Neural crest cell (in vitro differentiated cells): ENCODE measurements at regions not wholly inside any gene's neighbourhood (a gene's known extent, or its start where the extent isn't known, plus 50 kb on each side); places are given as distances from the start of the nearest gene placed in this dataset.
A peak's percentile ranks its signal among the peaks of the same experiment; 100 is the strongest.

Source experiments
- DNase-seq: peaks from one replicate; pipeline ENCODE4 v3.0.0; 2021; ENCODE audit warnings: low read depth, mixed read lengths, low spot score
- H3K27ac Mint-ChIP-seq: one replicate; pipeline ENCODE4 v1.8.0; 2021; ENCODE audit warnings: mild to moderate bottlenecking, mixed read lengths; ENCODE audit not compliant: unreplicated experiment
- H3K27me3 Mint-ChIP-seq: 2 replicates; pipeline ENCODE4 v1.8.0; 2021; ENCODE audit warnings: low read depth, mild to moderate bottlenecking, mixed read lengths
- H3K36me3 Mint-ChIP-seq: 2 replicates; pipeline ENCODE4 v1.8.0; 2021; ENCODE audit warnings: low read depth, mild to moderate bottlenecking, mixed read lengths
- H3K4me1 Mint-ChIP-seq: 2 replicates; pipeline ENCODE4 v1.8.0; 2021; ENCODE audit warnings: mixed read lengths
- H3K4me3 Mint-ChIP-seq: one replicate; pipeline ENCODE4 v1.8.0; 2021; ENCODE audit warnings: mild to moderate bottlenecking, mixed read lengths
- H3K9me3 Mint-ChIP-seq: 2 replicates; pipeline ENCODE4 v1.8.0; 2021; ENCODE audit warnings: mixed read lengths
- TF ChIP-seq, protein P1 (sequence below): fragments of 200-600 bp; sonication (generic); conservative IDR thresholded peaks from 2 replicates; pipeline ENCODE4 v1.5.0; 2021; ENCODE audit warnings: antibody characterized with exemption, mild to moderate bottlenecking

DNA sequence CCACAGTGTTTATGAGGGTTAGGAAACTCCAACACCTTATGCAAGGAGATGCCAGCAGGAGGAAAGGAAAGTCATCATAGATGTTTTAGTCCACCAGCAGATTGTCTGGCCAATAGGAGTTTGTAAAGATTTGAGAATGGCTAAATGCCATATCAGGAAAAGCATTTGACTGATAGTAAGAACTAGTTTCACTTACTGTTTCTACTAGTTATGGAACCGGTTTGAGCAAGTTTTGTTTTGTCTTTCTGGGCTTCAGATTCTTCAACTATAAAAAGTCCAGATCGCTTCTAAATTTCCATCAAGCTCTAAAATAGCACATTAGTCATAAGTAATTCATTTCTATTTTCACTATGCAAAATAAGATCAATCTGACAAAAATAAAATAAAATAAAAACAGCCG is 254.8 kb upstream of the TMCO5A start:
- Mint-ChIP-seq H3K36me3 (no peaks in the 10 kb centered on the region), H3K27me3 (no peaks in the 10 kb centered on the region)
- TF ChIP-seq, protein P1, sequence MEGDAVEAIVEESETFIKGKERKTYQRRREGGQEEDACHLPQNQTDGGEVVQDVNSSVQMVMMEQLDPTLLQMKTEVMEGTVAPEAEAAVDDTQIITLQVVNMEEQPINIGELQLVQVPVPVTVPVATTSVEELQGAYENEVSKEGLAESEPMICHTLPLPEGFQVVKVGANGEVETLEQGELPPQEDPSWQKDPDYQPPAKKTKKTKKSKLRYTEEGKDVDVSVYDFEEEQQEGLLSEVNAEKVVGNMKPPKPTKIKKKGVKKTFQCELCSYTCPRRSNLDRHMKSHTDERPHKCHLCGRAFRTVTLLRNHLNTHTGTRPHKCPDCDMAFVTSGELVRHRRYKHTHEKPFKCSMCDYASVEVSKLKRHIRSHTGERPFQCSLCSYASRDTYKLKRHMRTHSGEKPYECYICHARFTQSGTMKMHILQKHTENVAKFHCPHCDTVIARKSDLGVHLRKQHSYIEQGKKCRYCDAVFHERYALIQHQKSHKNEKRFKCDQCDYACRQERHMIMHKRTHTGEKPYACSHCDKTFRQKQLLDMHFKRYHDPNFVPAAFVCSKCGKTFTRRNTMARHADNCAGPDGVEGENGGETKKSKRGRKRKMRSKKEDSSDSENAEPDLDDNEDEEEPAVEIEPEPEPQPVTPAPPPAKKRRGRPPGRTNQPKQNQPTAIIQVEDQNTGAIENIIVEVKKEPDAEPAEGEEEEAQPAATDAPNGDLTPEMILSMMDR: no peak

DNA sequence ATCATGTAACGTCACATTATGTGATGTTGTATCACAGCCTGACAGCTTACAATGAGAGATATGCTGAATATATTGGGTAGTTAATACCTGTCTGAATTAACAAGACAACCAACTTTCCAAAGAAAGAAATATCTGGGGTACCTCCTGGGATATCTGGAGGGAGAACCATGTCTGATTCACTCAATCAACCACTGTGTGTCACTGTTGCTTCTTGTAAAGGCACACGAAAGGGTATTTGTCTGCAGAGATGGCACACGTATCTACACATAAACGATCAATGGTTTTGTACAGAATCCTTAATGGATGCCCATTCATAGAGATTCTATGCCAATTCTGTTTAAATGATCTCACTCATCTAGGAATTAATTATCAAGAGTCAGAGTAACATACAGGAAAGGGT is 252.1 kb upstream of the TMCO5A start:
- no peak for DNase-seq
- no peaks in the 10 kb centered on the region for H3K27me3 Mint-ChIP-seq
- H3K27ac Mint-ChIP-seq: no peak overlapping the region
- TF ChIP-seq, protein P1: peak; percentile 36
- no peak overlapping the region for H3K4me3 Mint-ChIP-seq
- H3K9me3 Mint-ChIP-seq: peaks cover 7% of the 10 kb centered on the region
- no peaks in the 10 kb centered on the region for H3K4me1 Mint-ChIP-seq
- H3K36me3 Mint-ChIP-seq: no peaks in the 10 kb centered on the region

More for the DNA sequence above, 254.8 kb upstream of the TMCO5A start:
- no peak for DNase-seq
- no peak overlapping the region for H3K27ac Mint-ChIP-seq
- no peak overlapping the region for H3K4me3 Mint-ChIP-seq
- H3K4me1 Mint-ChIP-seq: no peaks in the 10 kb centered on the region
- no peaks in the 10 kb centered on the region for H3K9me3 Mint-ChIP-seq

DNA sequence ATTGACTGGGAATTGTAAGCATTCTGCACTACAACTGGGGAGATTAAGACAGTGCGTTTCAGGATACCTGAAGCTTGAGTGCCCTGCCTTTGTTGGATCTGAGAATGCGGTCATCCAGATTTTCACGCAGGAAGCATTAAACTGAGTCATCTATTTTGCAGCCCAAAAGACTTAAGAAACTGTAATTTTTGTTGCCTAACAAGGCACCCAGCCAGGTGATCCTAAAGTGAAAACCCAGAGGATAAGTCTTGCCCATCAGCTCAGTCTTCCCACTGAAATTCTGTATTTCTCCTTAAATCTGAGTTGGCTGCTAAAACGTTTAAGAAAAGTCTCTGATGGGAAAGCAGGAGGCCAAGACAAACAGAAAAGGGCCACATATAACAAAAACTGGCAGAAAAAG is 242.5 kb upstream of the TMCO5A start:
- DNase-seq: no peak
- no peak overlapping the region for H3K27ac Mint-ChIP-seq
- no peaks in the 10 kb centered on the region for H3K27me3 Mint-ChIP-seq
- peaks cover 5% of the 10 kb centered on the region for H3K4me1 Mint-ChIP-seq
- H3K9me3 Mint-ChIP-seq: peaks cover 8% of the 10 kb centered on the region
- H3K4me3 Mint-ChIP-seq: no peak overlapping the region
- H3K36me3 Mint-ChIP-seq: no peaks in the 10 kb centered on the region
- TF ChIP-seq, protein P1: no peak

DNA sequence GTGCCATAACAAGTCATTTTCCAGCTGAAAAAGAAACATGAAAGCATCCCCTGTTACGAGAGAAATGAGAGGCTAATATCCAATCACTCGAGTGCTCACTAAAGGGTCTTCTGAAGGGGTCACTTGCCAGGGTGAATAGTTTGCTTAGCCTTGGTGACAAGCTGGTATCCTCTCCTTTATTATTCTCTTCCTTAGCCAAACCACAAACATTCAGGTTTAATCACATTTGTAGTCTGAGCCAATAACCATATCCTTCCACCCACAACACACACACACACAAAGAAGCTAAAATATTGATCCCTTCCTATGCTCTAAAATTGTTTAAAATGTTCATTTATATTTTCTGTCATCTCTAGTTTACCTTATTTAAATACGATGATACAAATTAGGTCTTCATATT is 240.5 kb upstream of the TMCO5A start:
- Mint-ChIP-seq H3K9me3 (peaks cover 4% of the 10 kb centered on the region), H3K27me3 (no peaks in the 10 kb centered on the region), H3K36me3 (no peaks in the 10 kb centered on the region), H3K4me1 (peaks cover 5% of the 10 kb centered on the region), H3K27ac (no peak overlapping the region), H3K4me3 (no peak overlapping the region)
- TF ChIP-seq, protein P1: no peak
- DNase-seq: no peak

DNA sequence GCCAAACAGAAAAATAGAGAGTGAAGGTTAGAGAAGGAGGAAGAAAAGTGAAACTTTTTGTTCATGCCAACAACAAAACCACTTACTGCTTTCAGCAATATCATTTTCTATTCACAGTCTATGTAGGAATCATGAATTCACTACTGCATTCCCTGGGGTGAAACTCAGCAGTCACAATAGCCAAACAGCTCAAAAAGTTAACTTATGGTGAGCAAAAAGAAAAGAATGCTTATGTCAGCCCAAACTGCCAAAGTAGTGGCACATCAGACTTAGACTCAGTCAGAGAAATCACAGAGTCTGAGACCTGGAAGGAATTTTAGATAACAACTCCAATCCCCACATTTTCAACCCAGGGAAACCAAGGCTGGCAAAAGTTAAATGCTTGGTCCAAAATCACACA is 238.7 kb upstream of the TMCO5A start:
- Mint-ChIP-seq H3K27me3 (no peaks in the 10 kb centered on the region), H3K4me1 (peaks cover 5% of the 10 kb centered on the region), H3K4me3 (no peak overlapping the region), H3K9me3 (peaks cover 3% of the 10 kb centered on the region), H3K27ac (no peak overlapping the region), H3K36me3 (no peaks in the 10 kb centered on the region)
- no peak for DNase-seq
- TF ChIP-seq, protein P1: no peak

DNA sequence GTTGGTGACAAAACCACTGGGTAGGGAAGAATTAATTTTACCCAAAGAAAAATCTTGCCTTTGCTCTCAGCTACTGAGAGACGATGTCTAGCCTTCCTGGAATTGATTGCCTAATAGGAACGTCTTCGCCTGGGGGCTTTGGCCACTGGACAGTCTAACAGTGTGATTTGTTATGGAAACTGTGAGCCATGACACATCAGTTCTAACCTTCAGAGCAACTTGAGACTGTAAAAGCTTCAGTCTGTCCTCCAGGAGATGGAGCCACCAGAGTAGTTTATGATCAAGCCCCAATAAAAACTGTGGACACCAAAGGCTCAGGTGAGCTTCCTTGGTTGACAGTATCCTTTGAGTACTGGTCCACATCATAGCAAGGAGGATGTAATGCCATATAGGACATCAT is 235.8 kb upstream of the TMCO5A start:
- no peak overlapping the region for H3K4me3 Mint-ChIP-seq
- TF ChIP-seq, protein P1: no peak
- H3K27ac Mint-ChIP-seq: no peak overlapping the region
- DNase-seq: no peak
- H3K27me3 Mint-ChIP-seq: no peaks in the 10 kb centered on the region
- H3K36me3 Mint-ChIP-seq: no peaks in the 10 kb centered on the region
- peaks cover 5% of the 10 kb centered on the region for H3K4me1 Mint-ChIP-seq
- no peaks in the 10 kb centered on the region for H3K9me3 Mint-ChIP-seq
